SK-N-SH (cell line): ENCODE measurements at regions not wholly inside any gene's neighbourhood (a gene's known extent, or its start where the extent isn't known, plus 50 kb on each side); places are given as distances from the start of the nearest gene placed in this dataset.
"Not testable (repeated sequence)": the region's sequence is repeated elsewhere in the genome, so short reads cannot be mapped to it uniquely, and the experiment has no call there.

Source experiments
- CTCF ChIA-PET: fragments of 300-600, 350-600 bp; formaldehyde crosslinking; extraction: SDS; loops from one replicate; lab custom pipeline; 2021; lab: Yijun Ruan, JAX
- POLR2A ChIA-PET: fragments of 350-600 bp; sonication (Branson Sonifier 250); formaldehyde crosslinking; extraction: SDS; loops from one replicate; lab custom pipeline; 2020; ENCODE audit warnings: antibody characterized with exemption, inconsistent platforms; lab: Yijun Ruan, JAX
- DNase-seq: peaks from one replicate; pipeline ENCODE4 v3.0.0; 2012
- H2AFZ ChIP-seq: fragments of 200-600 bp; sonication (generic); 2 replicates; pipeline ENCODE4 v1.8.1; 2016; ENCODE audit warnings: antibody characterized with exemption, mild to moderate bottlenecking, low read depth
- H3F3A ChIP-seq: fragments of 200-600 bp; sonication (generic); replicated peaks from 2 replicates; pipeline ENCODE3; 2016; ENCODE audit warnings: antibody characterized with exemption, mild to moderate bottlenecking; ENCODE audit not compliant: insufficient read depth
- H3K27ac ChIP-seq, 2 experiments: fragments of 200-500 bp in 1 of 2; fragments of 200-600 bp in 1 of 2; sonication (Bioruptor generic) in 1 of 2; sonication (generic), shearing (Covaris generic) in 1 of 2; 2 replicates each; pipeline versions ENCODE4 v1.5.1 to v1.6.1; 2014 to 2016; ENCODE audit warnings: low read depth in 2 of 2, inconsistent platforms in 1 of 2, low read length in 1 of 2, mild to moderate bottlenecking in 1 of 2, mixed read lengths in 1 of 2
- H3K27me3 ChIP-seq: fragments of 200-600 bp; sonication (generic), shearing (Covaris generic); 2 replicates; pipeline ENCODE4 v1.6.1; 2016; ENCODE audit warnings: mixed run types; ENCODE audit not compliant: insufficient read depth
- H3K36me3 ChIP-seq, 2 experiments: fragments of 200-500 bp in 1 of 2; fragments of 200-600 bp in 1 of 2; sonication (Bioruptor generic) in 1 of 2; sonication (generic) in 1 of 2; replicated peaks in 1 of 2; 2 replicates each; pipeline versions ENCODE3 to v1.5.1; 2014 to 2016; ENCODE audit warnings: low read length in 1 of 2, mild to moderate bottlenecking in 1 of 2; ENCODE audit not compliant: insufficient read depth in 2 of 2, control insufficient read depth in 1 of 2
- H3K4me1 ChIP-seq, 2 experiments: fragments of 200-500 bp in 1 of 2; fragments of 200-600 bp in 1 of 2; sonication (Bioruptor generic) in 1 of 2; sonication (generic), shearing (Covaris generic) in 1 of 2; 2 replicates each; pipeline versions ENCODE4 v1.5.1 to v1.6.1; 2014 to 2016; ENCODE audit warnings: low read depth in 1 of 2, low read length in 1 of 2, mixed run types in 1 of 2; ENCODE audit not compliant: insufficient read depth in 2 of 2, control insufficient read depth in 1 of 2
- H3K4me2 ChIP-seq: fragments of 200-600 bp; sonication (generic), shearing (Covaris generic); 2 replicates; pipeline ENCODE4 v1.6.1; 2017; ENCODE audit warnings: mixed run types
- H3K4me3 ChIP-seq, 2 experiments: fragments of 200-500 bp in 1 of 2; fragments of 200-600 bp in 1 of 2; sonication (Bioruptor generic) in 1 of 2; sonication (generic), shearing (Covaris generic) in 1 of 2; 2 replicates each; pipeline versions ENCODE4 v1.5.1 to v1.8.1; 2014 to 2016; ENCODE audit warnings: low read depth in 2 of 2, inconsistent platforms in 1 of 2, low read length in 1 of 2, mild to moderate bottlenecking in 1 of 2, mixed read lengths in 1 of 2, moderate library complexity in 1 of 2
- H3K79me2 ChIP-seq: fragments of 200-600 bp; sonication (generic); 2 replicates; pipeline ENCODE4 v1.8.1; 2017; ENCODE audit warnings: mild to moderate bottlenecking; ENCODE audit not compliant: insufficient read depth
- H3K9ac ChIP-seq: fragments of 200-600 bp; sonication (generic); 2 replicates; pipeline ENCODE4 v1.6.1; 2017; ENCODE audit warnings: mixed run types
- H3K9me2 ChIP-seq: fragments of 200-600 bp; sonication (generic); 2 replicates; pipeline ENCODE4 v1.6.1; 2017; ENCODE audit warnings: mixed run types
- H3K9me3 ChIP-seq: fragments of 200-600 bp; sonication (generic); 2 replicates; pipeline ENCODE4 v1.6.1; 2017; ENCODE audit warnings: mixed run types, mild to moderate bottlenecking, moderate library complexity
- H4K20me1 ChIP-seq: fragments of 200-600 bp; sonication (generic); 2 replicates; pipeline ENCODE4 v1.6.1; 2017; ENCODE audit warnings: mild to moderate bottlenecking, mixed run types; ENCODE audit not compliant: insufficient read depth
- FOSL2 ChIP-seq: IDR thresholded peaks from 2 replicates; pipeline ENCODE4 v1.4.0; 2012; ENCODE audit warnings: low read depth, mild to moderate bottlenecking, moderate library complexity, borderline replicate concordance
- FOXM1 ChIP-seq: IDR thresholded peaks from 2 replicates; pipeline ENCODE4 v1.4.0; 2012; ENCODE audit warnings: low read depth, mild to moderate bottlenecking
- REST ChIP-seq: IDR thresholded peaks from 2 replicates; pipeline ENCODE4 v1.6.1; 2012; ENCODE audit warnings: mild to moderate bottlenecking, low read depth, low read length, moderate library complexity
- RFX5 ChIP-seq: IDR thresholded peaks from 2 replicates; pipeline ENCODE4 v1.6.1; 2012; ENCODE audit warnings: mild to moderate bottlenecking, improper control_type of control experiment, low read length
- TAF1 ChIP-seq: IDR thresholded peaks from 2 replicates; pipeline ENCODE4 v1.6.1; 2012; ENCODE audit warnings: low read depth, mild to moderate bottlenecking, low read length, moderate library complexity, borderline replicate concordance
- TEAD4 ChIP-seq: IDR thresholded peaks from 2 replicates; pipeline ENCODE4 v1.4.0; 2012; ENCODE audit warnings: mild to moderate bottlenecking, borderline replicate concordance; ENCODE audit not compliant: insufficient read depth
- USF2 ChIP-seq: fragments of 150-350 bp; IDR thresholded peaks from 2 replicates; pipeline ENCODE4 v1.6.1; 2017; ENCODE audit warnings: antibody characterized with exemption, low read length, low read depth, borderline replicate concordance
- ZBTB33 ChIP-seq: IDR thresholded peaks from 2 replicates; pipeline ENCODE4 v1.4.0; 2012; ENCODE audit warnings: low read depth, borderline replicate concordance
- WGBS: methylation state at CpG from one replicate; pipeline ENCODE4 v1.1.6; 2017; ENCODE audit warnings: low lambda C conversion rate; 5-methylcytosine and 5-hydroxymethylcytosine counted together

GRCh38 chr7:16945372-16945771 is 63.6 kb upstream of the AGR3 start (continued):
- TF ChIP-seq RFX5 (no peak), FOXM1 (no peak), USF2 (no peak)

GRCh38 chr7:16948110-16948509 is 66.3 kb upstream of the AGR3 start:
- H3K4me3 ChIP-seq, H3K9me2 ChIP-seq, H3K4me2 ChIP-seq, H3K9me3 ChIP-seq, H3K4me1 ChIP-seq, H3K27ac ChIP-seq, H3K79me2 ChIP-seq, H4K20me1 ChIP-seq, H3K36me3 ChIP-seq, H3K9ac ChIP-seq, H2AFZ ChIP-seq, POLR2A ChIA-PET, H3K27me3 ChIP-seq, DNase-seq, CTCF ChIA-PET, H3F3A ChIP-seq: not testable (repeated sequence)
- 17% methylated on average over 4 of the region's 4 CpGs for WGBS

- H3K36me3 ChIP-seq, result no peaks in the 10 kb centered on the region
- H3K9me2 ChIP-seq, result no peaks in the 10 kb centered on the region
- TF ChIP-seq TAF1 (no peak), TEAD4 (no peak), FOSL2 (no peak), ZBTB33 (no peak), REST (no peak)
- 11% methylated on average over 3 of the region's 3 CpGs for WGBS
- no peaks in the 10 kb centered on the region for H3F3A ChIP-seq
- no peak for DNase-seq
- CTCF ChIA-PET, result interaction anchor here (0.7 to 1.8 kb wide), 4 partner anchors 9 to 246 kb away, joined by 3 to 7 read pairs (median 5); no protein-coding TSS in a partner anchor
- H3K4me3 ChIP-seq, result no peak overlapping the region
- no peaks in the 10 kb centered on the region for H4K20me1 ChIP-seq
- no peak overlapping the region for H3K9ac ChIP-seq
- no peak overlapping the region; the same call in 1 of the 2 replicates for H3K4me2 ChIP-seq
- H2AFZ ChIP-seq, result peak overlapping the region; percentile 4; the same call in 1 of the 2 replicates
- H3K4me1 ChIP-seq, result no peaks in the 10 kb centered on the region
- no peaks in the 10 kb centered on the region for H3K79me2 ChIP-seq
- no peak overlapping the region for H3K27ac ChIP-seq
- no peaks in the 10 kb centered on the region for H3K9me3 ChIP-seq
- POLR2A ChIA-PET, result no interaction called here
- peaks cover 25% of the 10 kb centered on the region; the same call in 1 of the 2 replicates for H3K27me3 ChIP-seq
These were observed 69.8 kb upstream of the AGR3 start for GRCh38 chr7:16951483-16952080.
